Inflammatory macrophage (primary cell): ENCODE measurements at regions not wholly inside any gene's neighbourhood (a gene's known extent, or its start where the extent isn't known, plus 50 kb on each side); places are given as distances from the start of the nearest gene placed in this dataset.
"Not testable (repeated sequence)": the region's sequence is repeated elsewhere in the genome, so short reads cannot be mapped to it uniquely, and the experiment has no call there.

Source experiments
- DNase-seq, 2 donors: peaks; one replicate each; pipeline ENCODE4 v3.0.0-alpha.2; 2020 to 2022

DNA sequence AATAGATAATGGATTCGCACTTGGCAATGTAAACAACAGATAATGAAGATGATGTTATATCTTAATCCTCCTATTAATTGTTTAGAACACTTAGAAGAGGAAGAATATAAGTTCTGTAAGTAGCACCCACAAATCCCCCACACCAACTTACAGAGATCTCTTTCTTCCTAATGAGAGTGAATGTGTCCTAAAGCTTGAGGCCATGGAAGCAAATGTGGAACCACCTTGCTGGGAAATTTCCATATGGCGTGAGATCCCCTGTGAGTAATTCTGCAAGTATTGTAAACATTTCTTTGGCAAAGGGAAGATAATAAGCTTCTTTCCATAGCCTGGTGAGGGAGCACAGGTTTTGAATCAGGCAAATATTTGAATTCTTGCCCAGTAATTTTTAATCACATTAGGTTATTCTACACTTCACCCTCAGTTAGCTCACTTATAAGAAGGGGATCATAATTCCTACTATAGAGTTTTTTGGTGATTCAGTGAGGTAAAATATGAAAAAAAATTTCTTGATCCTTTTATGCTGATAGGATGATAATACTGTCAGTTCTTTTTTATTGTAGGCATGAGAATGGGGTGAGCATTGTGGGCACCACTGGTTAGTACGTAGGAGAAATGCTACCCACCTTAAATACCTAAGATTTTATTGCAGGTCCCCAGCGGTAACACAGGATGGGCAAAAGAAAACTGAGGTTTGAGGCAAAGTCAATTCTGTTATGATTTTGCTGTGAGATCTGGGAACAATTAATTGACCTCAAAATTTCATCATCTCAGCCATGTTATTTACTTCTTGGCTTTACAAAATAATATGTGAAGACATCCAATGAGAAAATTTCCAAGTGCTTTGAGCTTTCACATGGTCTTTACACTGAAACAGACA, 574.8 kb downstream of the PSAT1 start:
- DNase-seq = no peak

DNA sequence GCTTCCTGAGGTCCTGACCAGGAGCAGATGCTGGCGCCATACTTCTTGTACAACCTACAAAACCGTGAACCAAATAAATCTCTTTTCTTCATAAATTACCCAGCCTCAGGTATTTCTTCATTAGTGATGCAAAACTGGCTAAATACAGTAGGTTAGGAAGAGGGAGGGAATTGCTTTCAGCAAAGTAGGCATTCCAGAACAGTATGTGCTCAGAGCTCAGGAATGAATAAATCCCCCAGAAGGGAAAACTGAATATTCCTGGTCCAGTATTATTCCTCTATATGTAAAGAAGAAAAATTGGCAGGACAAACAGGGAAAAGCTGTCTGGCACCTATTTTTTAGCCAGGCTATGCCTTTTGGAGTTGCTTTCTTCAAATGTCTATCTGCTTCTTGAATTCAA, 577.1 kb downstream of the PSAT1 start:
- DNase-seq = no peak

- no peak for DNase-seq
Observed at GRCh38 chr9:78879324-78880100, 582.6 kb downstream of the PSAT1 start.

GRCh38 chr9:78881295-78881694, 584.4 kb downstream of the PSAT1 start:
- no peak for DNase-seq

DNA sequence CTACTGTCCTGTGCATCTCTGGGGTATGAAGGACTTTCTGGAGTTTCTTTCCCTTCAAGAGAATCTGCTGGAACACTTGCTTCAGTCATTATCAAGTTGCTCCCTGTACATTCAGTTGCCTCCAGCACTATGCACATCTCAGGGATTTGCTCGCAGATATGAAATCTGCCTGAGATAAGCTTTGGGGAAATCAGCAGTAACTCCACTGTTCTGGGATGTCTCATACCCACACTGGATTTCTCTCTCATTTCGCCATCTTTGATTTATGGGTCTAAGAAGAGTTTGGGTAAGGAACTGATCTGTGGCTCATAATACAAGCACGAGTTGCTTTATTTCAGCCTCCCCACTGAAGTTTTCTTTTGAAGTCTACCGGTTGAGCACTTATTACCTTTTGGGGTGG, 585.6 kb downstream of the PSAT1 start:
- DNase-seq = no peak

DNA sequence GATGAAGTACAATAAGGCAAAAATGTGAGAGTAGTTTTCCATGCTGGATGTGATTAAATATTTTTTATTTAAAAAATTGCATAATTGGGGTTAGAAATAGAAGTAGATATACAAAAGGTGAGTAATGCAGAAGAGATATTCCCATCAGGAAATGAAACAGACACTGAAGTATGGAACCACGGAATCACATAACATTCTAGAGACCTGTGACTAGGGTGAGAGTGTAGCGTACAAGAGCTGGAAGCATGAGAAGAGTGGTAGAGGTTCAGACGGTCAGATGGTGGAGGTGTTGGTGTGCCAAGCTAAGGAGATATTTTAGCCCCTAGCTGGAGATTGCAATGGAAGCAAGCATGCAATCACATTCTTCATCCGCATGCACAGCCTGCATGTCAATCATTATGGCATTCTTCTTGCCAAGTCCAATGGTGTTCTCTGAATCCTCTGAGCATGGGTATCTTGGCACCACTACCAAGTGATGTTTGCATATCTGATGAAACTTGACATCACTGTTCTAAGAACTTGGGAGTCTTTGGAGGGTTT, 587.8 kb downstream of the PSAT1 start:
- DNase-seq = no peak

DNA sequence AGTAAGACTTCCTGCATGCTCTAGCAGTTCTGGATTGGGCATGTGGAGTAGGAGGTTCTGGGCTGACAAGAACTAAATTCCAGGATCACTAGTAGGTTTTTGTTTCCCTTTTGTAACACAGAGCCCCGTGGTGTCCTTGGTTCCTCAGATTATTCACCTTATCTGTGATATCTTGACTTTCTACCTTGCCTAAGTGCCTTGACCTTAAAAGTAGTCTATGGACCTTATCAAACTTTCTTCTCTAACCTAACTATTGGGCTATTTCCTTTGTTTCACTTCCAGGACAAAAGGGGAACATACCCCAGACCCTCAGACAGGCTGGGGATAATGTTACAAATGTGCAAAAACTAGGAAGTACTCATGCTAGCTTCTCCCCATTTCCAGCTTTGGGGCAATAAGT, 595.3 kb downstream of the PSAT1 start:
- no peak for DNase-seq

DNA sequence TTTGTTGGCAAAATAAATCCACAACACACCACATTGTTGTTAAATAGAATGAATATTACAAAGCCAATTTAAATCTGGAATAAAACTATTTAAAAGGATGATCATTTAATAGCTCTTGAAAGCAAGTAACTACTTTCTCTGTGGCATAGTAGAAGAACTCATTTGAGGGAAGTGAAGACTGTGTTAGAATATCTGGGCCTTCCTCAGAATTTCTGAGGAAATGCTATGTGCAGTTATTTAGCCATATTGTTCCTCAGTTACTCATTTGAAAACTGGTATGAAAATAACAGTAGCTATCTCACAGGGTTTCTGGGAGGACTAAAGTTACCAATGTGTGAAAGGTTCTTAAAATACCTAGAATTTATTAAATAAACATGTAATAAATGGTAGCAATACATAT, 595.8 kb downstream of the PSAT1 start:
- no peak for DNase-seq

GRCh38 chr9:78893774-78894401, 597.0 kb downstream of the PSAT1 start:
- DNase-seq = no peak

DNA sequence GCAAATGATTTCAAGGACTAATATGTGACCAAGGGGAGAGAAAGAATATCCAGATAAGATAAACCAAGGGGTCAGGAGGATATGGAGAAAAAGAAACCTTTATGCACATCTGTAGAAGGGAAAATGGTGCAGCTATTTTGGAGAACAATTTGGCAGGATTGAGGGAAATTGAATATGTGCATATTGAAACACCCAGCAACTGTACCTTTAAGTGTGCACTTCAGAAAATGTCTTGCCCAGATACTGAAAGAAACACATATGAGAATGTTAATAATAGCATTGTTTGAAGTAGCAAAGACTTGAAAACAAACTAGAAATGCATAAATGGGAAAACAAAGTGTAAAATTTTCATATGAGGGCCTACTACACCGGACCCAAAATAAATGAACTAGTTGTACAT, 599.6 kb downstream of the PSAT1 start:
- no peak for DNase-seq

DNA sequence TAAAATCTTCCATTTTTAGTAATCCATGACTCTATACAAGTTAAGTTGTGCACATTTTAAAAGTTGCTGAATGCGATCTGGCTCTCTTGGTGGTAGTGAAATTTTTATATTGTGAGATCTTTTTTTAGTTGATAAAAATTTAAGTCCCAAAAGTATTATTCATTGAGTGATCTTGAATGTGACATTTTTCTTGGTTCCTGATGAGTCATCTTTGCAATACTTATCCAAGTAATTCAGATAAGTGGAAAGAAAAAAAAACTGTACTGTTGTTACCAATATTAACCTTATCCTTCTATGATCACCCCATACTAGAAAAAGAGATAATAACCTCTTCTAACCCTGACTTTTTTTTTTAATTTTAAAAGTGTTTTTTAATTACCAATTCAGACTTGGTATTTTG, 601.3 kb downstream of the PSAT1 start:
- no peak for DNase-seq

DNA sequence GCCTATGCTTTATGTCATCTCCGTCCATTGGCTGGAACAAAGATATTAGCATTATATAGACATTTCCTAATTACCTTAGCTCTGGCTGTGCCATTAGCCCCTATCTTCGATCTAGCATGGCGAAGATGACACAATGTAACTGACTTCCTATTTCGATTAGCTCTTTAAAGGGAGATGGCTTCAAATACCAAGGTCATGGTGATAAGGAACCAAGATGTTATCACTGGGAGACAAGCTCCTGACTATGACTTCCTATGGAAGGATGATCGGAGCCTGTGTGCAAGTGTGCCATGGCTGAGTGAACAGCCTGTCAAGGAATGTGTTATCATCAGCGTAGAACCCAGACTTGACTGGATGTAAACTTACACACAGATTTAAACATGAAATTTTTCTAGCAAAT, 602.1 kb downstream of the PSAT1 start:
- no peak for DNase-seq

DNA sequence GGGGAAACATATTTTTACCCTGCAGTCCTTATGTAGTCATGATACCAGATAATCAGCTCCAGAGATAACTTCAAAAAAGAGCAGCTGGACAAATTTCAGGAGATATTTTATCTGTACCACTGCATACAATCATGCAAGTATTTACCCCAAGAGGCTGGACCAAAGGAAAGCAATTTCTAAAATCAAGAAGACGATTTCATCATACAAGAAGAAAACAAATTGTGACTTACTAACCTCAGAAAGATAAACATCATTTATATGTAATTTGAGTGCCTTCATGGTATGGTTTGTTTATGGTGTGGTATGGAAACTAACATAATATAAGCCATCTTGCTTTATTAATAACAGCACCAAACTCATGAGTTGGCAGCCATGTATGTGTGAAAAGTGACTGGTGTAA, 603.6 kb downstream of the PSAT1 start:
- no peak for DNase-seq

- DNase-seq = no peak
Observed at GRCh38 chr9:78902051-78902450, 605.1 kb downstream of the PSAT1 start.

GRCh38 chr9:78903581-78903980, 606.7 kb downstream of the PSAT1 start:
- no peak for DNase-seq

GRCh38 chr9:78904686-78905085, 607.8 kb downstream of the PSAT1 start:
- no peak for DNase-seq

GRCh38 chr9:78905387-78905786, 608.5 kb downstream of the PSAT1 start:
- DNase-seq = no peak

GRCh38 chr9:78905986-78906755, 609.2 kb downstream of the PSAT1 start:
- DNase-seq = no peak

DNA sequence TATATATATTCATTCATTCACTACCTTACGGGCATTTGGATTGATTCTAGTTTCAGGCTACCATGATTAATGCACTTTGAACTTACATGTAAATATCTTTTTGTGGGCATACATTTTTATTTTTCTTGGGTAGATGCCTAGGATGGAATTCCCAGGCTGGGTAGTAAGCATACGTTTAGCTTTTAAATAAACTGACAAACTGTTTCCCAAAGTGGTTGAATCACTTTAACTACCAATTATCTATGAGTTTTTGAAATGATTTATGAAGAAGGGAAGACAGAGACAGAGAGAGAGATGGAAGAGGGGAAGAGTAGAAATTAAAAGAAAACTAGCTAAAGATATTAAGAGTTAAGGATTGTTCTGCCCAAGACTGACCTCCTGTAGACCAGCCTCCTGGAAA, 612.6 kb downstream of the PSAT1 start:
- no peak for DNase-seq

DNA sequence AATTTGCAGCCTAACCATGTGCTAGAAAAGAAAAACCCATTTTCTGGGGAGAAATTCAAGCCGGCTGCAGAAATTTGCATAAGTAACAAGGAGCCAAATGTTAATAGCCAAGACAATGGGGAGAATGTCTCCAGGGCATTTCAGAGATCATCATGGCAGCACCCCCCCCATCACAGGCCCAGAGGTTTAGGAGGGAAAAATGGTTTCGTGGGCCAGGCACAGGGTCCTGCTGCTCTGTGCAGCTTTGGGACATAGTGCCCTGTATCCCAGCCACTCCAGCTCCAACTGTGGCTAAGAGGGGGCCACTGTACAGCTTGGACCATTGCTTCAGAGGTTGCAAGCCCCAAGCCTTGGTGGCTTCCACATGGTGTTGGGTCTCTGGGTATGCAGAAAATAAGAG, 620.0 kb downstream of the PSAT1 start:
- not testable (repeated sequence) for DNase-seq

GRCh38 chr9:78918976-78919375, 622.1 kb downstream of the PSAT1 start:
- no peak for DNase-seq

- DNase-seq = no peak
Observed at GRCh38 chr9:78919701-78920100, 622.8 kb downstream of the PSAT1 start.

DNA sequence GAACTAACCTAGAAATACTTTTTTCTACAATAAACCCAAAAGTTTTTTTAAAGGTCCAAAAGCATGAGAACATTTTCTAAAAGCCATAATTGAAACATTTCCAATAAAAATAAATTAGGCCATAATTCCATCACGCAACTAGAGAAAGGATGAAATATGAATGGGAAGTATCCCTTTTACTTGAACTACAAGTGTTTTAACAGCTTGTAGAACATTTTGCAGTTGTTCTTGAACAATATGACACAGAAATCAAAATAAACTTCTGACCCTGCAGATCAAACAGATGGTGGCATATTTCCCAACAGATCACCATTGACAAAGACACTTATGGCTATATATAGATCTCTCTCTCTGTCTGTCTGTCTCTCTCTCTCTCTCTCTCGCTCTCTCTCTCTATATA, 624.4 kb downstream of the PSAT1 start:
- no peak for DNase-seq
